ENCODE measurements at regions not wholly inside any gene's neighbourhood (a gene's known extent, or its start where the extent isn't known, plus 50 kb on each side); places are given as distances from the start of the nearest gene placed in this dataset.

GRCh38 chr1:34688006-34688741 lies 66.7 kb upstream of the GJB5 start:
- TF ChIP-seq ISL1 (CRISPR knock-in tag; IDR thresholded peaks at IDR 0.05) = no peak
- no peak for TF ChIP-seq CSDC2 (CRISPR knock-in tag; IDR thresholded peaks at IDR 0.05)
- TF ChIP-seq TCF4 (CRISPR knock-in tag; IDR thresholded peaks at IDR 0.05; ENCODE audit: borderline replicate concordance) = no peak
- no peak for TF ChIP-seq ZNF70 (CRISPR knock-in tag; IDR thresholded peaks at IDR 0.05)
- TF ChIP-seq PPARA (CRISPR knock-in tag; IDR thresholded peaks at IDR 0.05; ENCODE audit: borderline replicate concordance) = no peak
- no peak for TF ChIP-seq RARB (CRISPR knock-in tag; IDR thresholded peaks at IDR 0.05)
- no peak for TF ChIP-seq GLIS3 (CRISPR knock-in tag; IDR thresholded peaks at IDR 0.05)
- no peak for TF ChIP-seq TSHZ2 (CRISPR knock-in tag; IDR thresholded peaks at IDR 0.05)
- TF ChIP-seq ZC3H10 (CRISPR knock-in tag; IDR thresholded peaks at IDR 0.05) = no peak
- no peak for TF ChIP-seq ZFP30 (CRISPR knock-in tag; IDR thresholded peaks at IDR 0.05)
- no peak for TF ChIP-seq OSR1 (CRISPR knock-in tag; IDR thresholded peaks at IDR 0.05)
- TF ChIP-seq PATZ1 (CRISPR knock-in tag; IDR thresholded peaks at IDR 0.05; ENCODE audit: borderline replicate concordance) = no peak
- TF ChIP-seq POU6F1 (CRISPR knock-in tag; IDR thresholded peaks at IDR 0.05; ENCODE audit: borderline replicate concordance, low read depth) = no peak
- TF ChIP-seq BACH2 (CRISPR knock-in tag; IDR thresholded peaks at IDR 0.05; ENCODE audit: borderline replicate concordance) = no peak
- ATAC-seq = no peak

GRCh38 chr1:34690269-34690668 lies 64.6 kb upstream of the GJB5 start:
- TF ChIP-seq ZNF8 (CRISPR knock-in tag; IDR thresholded peaks at IDR 0.05) = no peak
- TF ChIP-seq ZNF70 (CRISPR knock-in tag; IDR thresholded peaks at IDR 0.05) = no peak
- TF ChIP-seq ZFP30 (CRISPR knock-in tag; IDR thresholded peaks at IDR 0.05) = no peak
- no peak for TF ChIP-seq OSR1 (CRISPR knock-in tag; IDR thresholded peaks at IDR 0.05)
- TF ChIP-seq PATZ1 (CRISPR knock-in tag; IDR thresholded peaks at IDR 0.05; ENCODE audit: borderline replicate concordance) = no peak
- no peak for TF ChIP-seq ISL1 (CRISPR knock-in tag; IDR thresholded peaks at IDR 0.05)
- no peak for TF ChIP-seq POU6F1 (CRISPR knock-in tag; IDR thresholded peaks at IDR 0.05; ENCODE audit: borderline replicate concordance, low read depth)
- TF ChIP-seq PPARA (CRISPR knock-in tag; IDR thresholded peaks at IDR 0.05; ENCODE audit: borderline replicate concordance) = no peak
- TF ChIP-seq CREB5 (CRISPR knock-in tag; IDR thresholded peaks at IDR 0.05; ENCODE audit: low read depth) = no peak
- ATAC-seq = no peak

- ATAC-seq = no peak
- TF ChIP-seq POU6F1 (CRISPR knock-in tag; IDR thresholded peaks at IDR 0.05; ENCODE audit: borderline replicate concordance, low read depth) (no peak), ZNF565 (CRISPR knock-in tag; conservative IDR thresholded peaks at IDR 0.05; ENCODE audit: low read depth) (no peak), ZNF70 (CRISPR knock-in tag; IDR thresholded peaks at IDR 0.05) (no peak), ZFP30 (CRISPR knock-in tag; IDR thresholded peaks at IDR 0.05) (no peak), TCF4 (CRISPR knock-in tag; IDR thresholded peaks at IDR 0.05; ENCODE audit: borderline replicate concordance) (no peak), ARNTL (CRISPR knock-in tag; IDR thresholded peaks at IDR 0.05; ENCODE audit: borderline replicate concordance, low read depth) (no peak), ISL1 (CRISPR knock-in tag; IDR thresholded peaks at IDR 0.05) (no peak), ESRRG (CRISPR knock-in tag; IDR thresholded peaks at IDR 0.05) (no peak), ZC3H10 (CRISPR knock-in tag; IDR thresholded peaks at IDR 0.05) (no peak), TSHZ2 (CRISPR knock-in tag; IDR thresholded peaks at IDR 0.05) (no peak)
These were observed 61.8 kb upstream of the GJB5 start for GRCh38 chr1:34693081-34693480.
